Astrocyte (in vitro differentiated cells and primary cell): ENCODE measurements at regions not wholly inside any gene's neighbourhood (a gene's known extent, or its start where the extent isn't known, plus 50 kb on each side); places are given as distances from the start of the nearest gene placed in this dataset.

Source experiments
- DNase-seq: peaks from one replicate; pipeline ENCODE4 v3.0.0-alpha.2; 2010; ENCODE audit warnings: low read depth
- FAIRE-seq: peaks from 2 replicates; lab custom pipeline; 2011; peaks lifted over from hg19 to GRCh38; lab: Jason Lieb, UNC
- H2AFZ ChIP-seq: 2 replicates; pipeline ENCODE4 v1.6.0; 2012; ENCODE audit warnings: low read depth, low read length, inconsistent platforms
- H3K27ac ChIP-seq: 2 replicates; pipeline ENCODE4 v1.5.1; 2011; ENCODE audit warnings: low read depth, low read length, inconsistent platforms
- H3K27me3 ChIP-seq: 2 replicates; pipeline ENCODE4 v1.6.0; 2011; ENCODE audit warnings: low read length, inconsistent platforms; ENCODE audit not compliant: insufficient read depth
- H3K36me3 ChIP-seq: 2 replicates; pipeline ENCODE4 v1.5.1; 2011; ENCODE audit warnings: low read length, inconsistent platforms; ENCODE audit not compliant: insufficient read depth
- H3K4me1 ChIP-seq: 2 replicates; pipeline ENCODE4 v1.5.1; 2011; ENCODE audit warnings: low read length, inconsistent platforms; ENCODE audit not compliant: insufficient read depth
- H3K4me2 ChIP-seq: 2 replicates; pipeline ENCODE4 v1.6.0; 2012; ENCODE audit warnings: low read length, inconsistent platforms
- H3K4me3 ChIP-seq: 2 replicates; pipeline ENCODE4 v1.5.1; 2011; ENCODE audit warnings: low read depth, mild to moderate bottlenecking, low read length, inconsistent platforms; ENCODE audit not compliant: insufficient read depth
- H3K79me2 ChIP-seq: 2 replicates; pipeline ENCODE4 v1.6.0; 2012; ENCODE audit warnings: mild to moderate bottlenecking, low read length, inconsistent platforms; ENCODE audit not compliant: insufficient read depth
- H3K9ac ChIP-seq: 2 replicates; pipeline ENCODE4 v1.6.0; 2012; ENCODE audit warnings: mild to moderate bottlenecking, low read length, inconsistent platforms
- H3K9me3 ChIP-seq: 2 replicates; pipeline ENCODE4 v1.5.1; 2012; ENCODE audit warnings: low read depth, mild to moderate bottlenecking, low read length, inconsistent platforms; ENCODE audit not compliant: insufficient read depth
- H4K20me1 ChIP-seq: 2 replicates; pipeline ENCODE4 v1.6.0; 2012; ENCODE audit warnings: low read length, inconsistent platforms; ENCODE audit not compliant: insufficient read depth
- H3K27ac Mint-ChIP-seq: one replicate; pipeline ENCODE4 v1.8.0; 2021; ENCODE audit warnings: mild to moderate bottlenecking, mixed read lengths; ENCODE audit not compliant: unreplicated experiment
- H3K27me3 Mint-ChIP-seq: one replicate; pipeline ENCODE4 v1.8.0; 2021; ENCODE audit warnings: low read depth, mixed read lengths; ENCODE audit not compliant: unreplicated experiment
- H3K36me3 Mint-ChIP-seq: one replicate; pipeline ENCODE4 v1.8.0; 2021; ENCODE audit warnings: low read depth, mixed read lengths; ENCODE audit not compliant: unreplicated experiment
- H3K4me1 Mint-ChIP-seq: one replicate; pipeline ENCODE4 v1.8.0; 2021; ENCODE audit warnings: low read depth, mixed read lengths; ENCODE audit not compliant: unreplicated experiment
- H3K4me3 Mint-ChIP-seq: one replicate; pipeline ENCODE4 v1.8.0; 2021; ENCODE audit warnings: mild to moderate bottlenecking, moderate library complexity, mixed read lengths; ENCODE audit not compliant: unreplicated experiment
- H3K9me3 Mint-ChIP-seq: one replicate; pipeline ENCODE4 v1.8.0; 2021; ENCODE audit warnings: mild to moderate bottlenecking, mixed read lengths; ENCODE audit not compliant: unreplicated experiment
- CTCF ChIP-seq: IDR thresholded peaks from 2 replicates; pipeline ENCODE4 v1.5.1; 2011; ENCODE audit warnings: low read depth, mild to moderate bottlenecking, inconsistent platforms, low read length, moderate library complexity; ENCODE audit not compliant: insufficient read depth
- EZH2 ChIP-seq: IDR thresholded peaks from 2 replicates; pipeline ENCODE4 v1.6.1; 2012; ENCODE audit warnings: mild to moderate bottlenecking, low read length, inconsistent platforms; ENCODE audit not compliant: insufficient read depth

DNA sequence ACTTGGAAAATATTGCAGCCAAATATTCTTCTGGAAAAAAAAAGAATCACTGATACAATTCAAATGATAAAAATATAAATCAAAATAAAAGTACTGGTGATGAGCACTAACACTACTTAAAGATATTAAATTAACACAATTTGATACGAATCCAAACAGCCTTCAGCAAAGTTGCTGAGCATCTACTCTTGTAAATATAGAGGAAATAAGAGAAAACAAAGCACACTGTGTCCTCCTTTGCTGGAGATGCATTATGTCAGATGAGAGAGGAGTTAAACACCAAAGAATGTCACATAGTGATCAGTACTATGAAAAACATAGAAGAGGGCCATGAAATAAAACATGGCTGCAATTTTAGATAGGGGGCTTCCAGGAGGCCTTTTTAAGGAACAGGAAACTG lies 177.4 kb upstream of the RNPC3 start:
- no peaks in the 10 kb centered on the region for H3K27me3 Mint-ChIP-seq
- no peaks in the 10 kb centered on the region for H3K4me1 Mint-ChIP-seq
- DNase-seq = no peak
- H3K4me3 Mint-ChIP-seq = no peak overlapping the region
- H3K27ac Mint-ChIP-seq = no peak overlapping the region
- no peaks in the 10 kb centered on the region for H3K79me2 ChIP-seq
- TF ChIP-seq EZH2 (no peak), CTCF (no peak)
- H4K20me1 ChIP-seq = no peaks in the 10 kb centered on the region
- H2AFZ ChIP-seq = no peak overlapping the region
- no peak overlapping the region for H3K27ac ChIP-seq
- H3K27me3 ChIP-seq = no peaks in the 10 kb centered on the region
- H3K36me3 Mint-ChIP-seq = no peaks in the 10 kb centered on the region
- H3K9me3 Mint-ChIP-seq = no peaks in the 10 kb centered on the region
- no peak for FAIRE-seq
- H3K4me2 ChIP-seq = no peak overlapping the region
- no peak overlapping the region for H3K9ac ChIP-seq
- no peaks in the 10 kb centered on the region for H3K4me1 ChIP-seq
- H3K9me3 ChIP-seq = no peaks in the 10 kb centered on the region
- H3K4me3 ChIP-seq = no peak overlapping the region
- H3K36me3 ChIP-seq = no peaks in the 10 kb centered on the region

GRCh38 chr1:103344930-103345329 lies 180.6 kb upstream of the RNPC3 start:
- peaks cover 19% of the 10 kb centered on the region for H3K4me1 Mint-ChIP-seq
- H3K27me3 Mint-ChIP-seq = no peaks in the 10 kb centered on the region
- H3K27ac Mint-ChIP-seq = no peak overlapping the region
- no peaks in the 10 kb centered on the region for H3K36me3 ChIP-seq
- H3K36me3 Mint-ChIP-seq = no peaks in the 10 kb centered on the region
- no peak for FAIRE-seq
- no peak overlapping the region for H2AFZ ChIP-seq
- H3K4me1 ChIP-seq = no peaks in the 10 kb centered on the region
- H3K27ac ChIP-seq = no peak overlapping the region
- H3K9me3 Mint-ChIP-seq = no peaks in the 10 kb centered on the region
- H3K9ac ChIP-seq = no peak overlapping the region
- no peak for DNase-seq
- H3K4me3 ChIP-seq = no peak overlapping the region
- H3K79me2 ChIP-seq = no peaks in the 10 kb centered on the region
- H3K4me3 Mint-ChIP-seq = no peak overlapping the region
- H3K27me3 ChIP-seq = no peaks in the 10 kb centered on the region
- no peaks in the 10 kb centered on the region for H4K20me1 ChIP-seq
- H3K4me2 ChIP-seq = no peak overlapping the region
- H3K9me3 ChIP-seq = no peaks in the 10 kb centered on the region
- TF ChIP-seq CTCF (no peak), EZH2 (no peak)

GRCh38 chr1:103341377-103341880 lies 184.1 kb upstream of the RNPC3 start:
- H4K20me1 ChIP-seq = no peaks in the 10 kb centered on the region
- TF ChIP-seq CTCF = no peak
- no peak for TF ChIP-seq EZH2
- Mint-ChIP-seq H3K4me1 (peaks cover 20% of the 10 kb centered on the region), H3K4me3 (peak overlapping the region; percentile 64), H3K27ac (peak overlapping the region; percentile 63), H3K9me3 (no peaks in the 10 kb centered on the region), H3K36me3 (no peaks in the 10 kb centered on the region), H3K27me3 (no peaks in the 10 kb centered on the region)
- DNase-seq = peak; percentile 4
- H2AFZ ChIP-seq = no peak overlapping the region
- H3K9me3 ChIP-seq = no peaks in the 10 kb centered on the region
- no peak for FAIRE-seq
- H3K4me3 ChIP-seq = no peak overlapping the region
- H3K4me1 ChIP-seq = no peaks in the 10 kb centered on the region
- H3K36me3 ChIP-seq = no peaks in the 10 kb centered on the region
- no peaks in the 10 kb centered on the region for H3K79me2 ChIP-seq
- H3K9ac ChIP-seq = no peak overlapping the region
- no peaks in the 10 kb centered on the region for H3K27me3 ChIP-seq
- H3K27ac ChIP-seq = no peak overlapping the region
- no peak overlapping the region for H3K4me2 ChIP-seq
